HL-60 (cell line): ENCODE measurements at regions not wholly inside any gene's neighbourhood (a gene's known extent, or its start where the extent isn't known, plus 50 kb on each side); places are given as distances from the start of the nearest gene placed in this dataset.
"Not testable (repeated sequence)": the region's sequence is repeated elsewhere in the genome, so short reads cannot be mapped to it uniquely, and the experiment has no call there.

Experiments
- CTCF ChIP-seq: IDR thresholded peaks from one replicate; pipeline ENCODE4 v1.5.1; 2011; ENCODE audit warnings: low read length, control low read depth, inconsistent platforms; ENCODE audit not compliant: insufficient read depth
- POLR2AphosphoS5 ChIP-seq: IDR thresholded peaks from 2 replicates; pipeline ENCODE4 v1.6.1; 2012; ENCODE audit warnings: low read depth
- REST ChIP-seq: IDR thresholded peaks from 2 replicates; pipeline ENCODE4 v1.6.1; 2012; ENCODE audit warnings: low read depth; ENCODE audit not compliant: insufficient replicate concordance

- TF ChIP-seq POLR2AphosphoS5, CTCF, REST: not testable (repeated sequence)
Measured at GRCh38 chr4:135409261-135409660, 1207.7 kb upstream of the PABPC4L start.
